ENCODE measurements at regions not wholly inside any gene's neighbourhood (a gene's known extent, or its start where the extent isn't known, plus 50 kb on each side); places are given as distances from the start of the nearest gene placed in this dataset.

GRCh38 chr6:19921786-19922185 is 84.6 kb downstream of the ID4 start:
- no peak for TF ChIP-seq FOS (IDR thresholded peaks at IDR 0.05; ENCODE audit: borderline replicate concordance, insufficient read depth, low read length)
- TF ChIP-seq CTCF (IDR thresholded peaks at IDR 0.05; ENCODE audit: extremely low read depth in 1 of 2, insufficient read depth in 1 of 2, low read depth in 1 of 2, low read length in 2 of 2) = no peak
- no peak for TF ChIP-seq JUN (IDR thresholded peaks at IDR 0.05; ENCODE audit: borderline replicate concordance, insufficient read depth, insufficient read length, low read depth)
- no peak for TF ChIP-seq POLR2AphosphoS5 (IDR thresholded peaks at IDR 0.05; ENCODE audit: insufficient read depth, low read depth, low read length)
- no peak for TF ChIP-seq POLR2A (IDR thresholded peaks at IDR 0.05; ENCODE audit: low read depth, low read length)
- TF ChIP-seq MAX (IDR thresholded peaks at IDR 0.05; ENCODE audit: insufficient read depth, insufficient read length) = no peak
